K562 (cell line): ENCODE measurements at regions not wholly inside any gene's neighbourhood (a gene's known extent, or its start where the extent isn't known, plus 50 kb on each side); places are given as distances from the start of the nearest gene placed in this dataset.

Experiments
- ATAC-seq: fragments of 200-7000 bp; cut with Tn5 transposase; 3 replicates; pipeline ENCODE4 v1.9.1; 2020; ENCODE audit warnings: moderate library complexity
- BruUV-seq: library from RNA; stranded (reverse); fragments of 400-500 nt; replicated peaks from 2 replicates; lab custom pipeline; 2021; lab: Mats Ljungman, UMichigan
- CTCF ChIA-PET: fragments of 300-600 bp; formaldehyde crosslinking; extraction: SDS; loops from one replicate; lab custom pipeline; 2021; ENCODE audit warnings: low intra/inter-chr PET ratio; lab: Yijun Ruan, JAX
- POLR2A ChIA-PET: fragments of 300-600, 350-650 bp; sonication (Branson Sonifier 250); formaldehyde crosslinking; extraction: SDS; loops from one replicate; lab custom pipeline; 2021; ENCODE audit warnings: antibody characterized with exemption, inconsistent platforms; lab: Yijun Ruan, JAX
- DNase-seq, 4 experiments: peaks; one replicate each; pipeline versions ENCODE4 v3.0.0 to v3.0.0-alpha.2; 2011 to 2018; ENCODE audit warnings: low spot score in 3 of 4, mixed read lengths in 3 of 4; ENCODE audit errors: extremely low read depth in 1 of 4
- FAIRE-seq: peaks from 2 replicates; lab custom pipeline; 2011; peaks lifted over from hg19 to GRCh38; lab: Jason Lieb, UNC
- H2AFZ ChIP-seq: 2 replicates; pipeline ENCODE4 v1.6.0; 2011; ENCODE audit warnings: low read depth, low read length, control low read depth, inconsistent platforms
- H3K27ac ChIP-seq: fragments of 200-600 bp; 3 replicates; pipeline ENCODE4 v1.8.0; 2011; ENCODE audit warnings: low read depth, mild to moderate bottlenecking, control low read depth, inconsistent platforms, low read length, moderate library complexity, mixed read lengths; ENCODE audit errors: extremely low read depth
- H3K27me3 ChIP-seq, 2 experiments: fragments of 300-600 bp in 1 of 2; 2 replicates in 1 of 2; 3 replicates in 1 of 2; pipeline versions ENCODE4 v1.6.0 to v1.8.0; 2011; ENCODE audit warnings: inconsistent platforms in 2 of 2, low read length in 2 of 2, mild to moderate bottlenecking in 1 of 2, mixed read lengths in 1 of 2, moderate library complexity in 1 of 2; ENCODE audit not compliant: control insufficient read depth in 2 of 2, insufficient read depth in 2 of 2
- H3K36me3 ChIP-seq: fragments of 300-600 bp; 3 replicates; pipeline ENCODE4 v1.8.0; 2011; ENCODE audit warnings: mild to moderate bottlenecking, low read length, inconsistent platforms; ENCODE audit not compliant: control insufficient read depth, insufficient read depth
- H3K4me1 ChIP-seq, 2 experiments: fragments of 200-600 bp in 1 of 2; replicated peaks in 1 of 2; 2 replicates in 1 of 2; 3 replicates in 1 of 2; pipeline versions ENCODE4 v1.5.1 to v1.8.0; 2011; ENCODE audit warnings: inconsistent platforms in 2 of 2, low read length in 2 of 2, mild to moderate bottlenecking in 1 of 2, mixed read lengths in 1 of 2, moderate library complexity in 1 of 2; ENCODE audit not compliant: control insufficient read depth in 2 of 2, insufficient read depth in 2 of 2
- H3K4me2 ChIP-seq: 2 replicates; pipeline ENCODE4 v1.6.1; 2011; ENCODE audit warnings: low read length, control low read depth, inconsistent platforms, mixed read lengths; ENCODE audit not compliant: insufficient read depth
- H3K4me3 ChIP-seq: fragments of 200-600 bp; sonication (generic), shearing (Covaris generic); 2 replicates; pipeline ENCODE4 v1.5.1; 2016; ENCODE audit warnings: control low read depth, inconsistent platforms
- H3K79me2 ChIP-seq: fragments of 200-600 bp; 3 replicates; pipeline ENCODE4 v1.8.0; 2011; ENCODE audit warnings: low read length, inconsistent platforms; ENCODE audit not compliant: control insufficient read depth, insufficient read depth
- H3K9ac ChIP-seq, 2 experiments: 2 replicates each; pipeline versions ENCODE4 v1.6.0 to v1.6.1; 2011; ENCODE audit warnings: low read depth in 2 of 2, low read length in 2 of 2, control low read depth in 1 of 2, inconsistent platforms in 1 of 2, mild to moderate bottlenecking in 1 of 2, mixed read lengths in 1 of 2; ENCODE audit not compliant: insufficient read depth in 1 of 2
- H3K9me1 ChIP-seq: one replicate; pipeline ENCODE4 v1.6.0; 2011; ENCODE audit warnings: inconsistent platforms, mild to moderate bottlenecking, low read length, moderate library complexity; ENCODE audit not compliant: control insufficient read depth, insufficient read depth
- H3K9me3 ChIP-seq: replicated peaks from 2 replicates; pipeline ENCODE4 v1.5.1; 2011; ENCODE audit warnings: low read depth, low read length, inconsistent platforms; ENCODE audit not compliant: control insufficient read depth, insufficient read depth
- H4K20me1 ChIP-seq: replicated peaks from 2 replicates; pipeline ENCODE4 v1.6.1; 2011; ENCODE audit warnings: low read length, inconsistent platforms, mixed read lengths; ENCODE audit not compliant: control insufficient read depth, insufficient read depth
- ARID3A ChIP-seq: IDR thresholded peaks from 2 replicates; pipeline ENCODE4 v1.6.1; 2012; ENCODE audit warnings: low read depth, low read length, improper control_type of control experiment, borderline replicate concordance
- ARNT ChIP-seq, 2 experiments: fragments of 450-650 bp; IDR thresholded peaks; 2 replicates each; pipeline ENCODE4 v1.6.1; 2016; ENCODE audit warnings: mild to moderate bottlenecking in 1 of 2
- CBX1 ChIP-seq: sonication (generic); IDR thresholded peaks from 2 replicates; pipeline ENCODE4 v1.6.1; 2016; ENCODE audit warnings: antibody characterized with exemption, low read depth, mild to moderate bottlenecking
- ELF4 ChIP-seq: fragments of 450-650 bp; formaldehyde crosslinking; IDR thresholded peaks from 2 replicates; pipeline ENCODE4 v1.4.0; 2022; ENCODE audit warnings: missing genetic modification characterization
- ETV5 ChIP-seq: sonication (generic); formaldehyde crosslinking; IDR thresholded peaks from 2 replicates; pipeline ENCODE4 v1.4.0; 2020; ENCODE audit warnings: low read depth, mild to moderate bottlenecking, missing genetic modification reagents
- MECOM ChIP-seq: fragments of 250-450 bp; sonication (Bioruptor Pico); IDR thresholded peaks from 2 replicates; pipeline ENCODE4 v1.8.0; 2022; ENCODE audit warnings: inconsistent platforms
- MXI1 ChIP-seq: IDR thresholded peaks from 2 replicates; pipeline ENCODE4 v1.6.1; 2011; ENCODE audit warnings: low read depth, mild to moderate bottlenecking, improper control_type of control experiment, low read length
- RBM22 ChIP-seq: fragments of 200-400 bp; formaldehyde crosslinking; IDR thresholded peaks from 2 replicates; pipeline ENCODE4 v1.6.1; 2018; ENCODE audit warnings: low read length, low read depth; ENCODE audit not compliant: poor library complexity, severe bottlenecking
- ZBTB33 ChIP-seq: sonication (generic); formaldehyde crosslinking; IDR thresholded peaks from 2 replicates; pipeline ENCODE4 v1.8.1; 2023; ENCODE audit warnings: mild to moderate bottlenecking, missing genetic modification reagents
- ZNF696 ChIP-seq: fragments of 250-450 bp; sonication (Bioruptor Pico); conservative IDR thresholded peaks from 2 replicates; pipeline ENCODE4 v1.4.0; 2020; ENCODE audit warnings: mild to moderate bottlenecking, moderate library complexity
- ZNF79 ChIP-seq: fragments of 250-450 bp; sonication (Bioruptor Pico); IDR thresholded peaks from 2 replicates; pipeline ENCODE4 v1.4.0; 2020; ENCODE audit warnings: low read depth, mild to moderate bottlenecking, moderate library complexity
- WGBS: fragments of 100-300 bp; shearing (Covaris generic); methylation state at CpG from one replicate; pipeline ENCODE4 v1.1.6; 2016; ENCODE audit warnings: low coverage, mixed read lengths; ENCODE audit not compliant: insufficient coverage; ENCODE audit errors: missing lambda C conversion rate; 5-methylcytosine and 5-hydroxymethylcytosine counted together
- in situ Hi-C: fragments of 300-500 bp; cut with MboI; formaldehyde crosslinking; loops from 4 replicates; pipeline ENCODE4 v1.15.0; 2018; ENCODE audit warnings: inconsistent platforms, mixed read lengths
- intact Hi-C: fragments of 100-400 bp; cut with micrococcal nuclease; formaldehyde crosslinking; loops from 2 replicates; pipeline ENCODE4 v1.14.2; 2022
- TF ChIP-seq, protein P1 (sequence below): fragments of 250-450 bp; sonication (Bioruptor Pico); IDR thresholded peaks from 2 replicates; pipeline ENCODE4 v1.5.0; 2022; ENCODE audit warnings: mild to moderate bottlenecking

GRCh38 chr5:3698412-3698811, 102.8 kb downstream of the IRX1 start:
- Histone ChIP-seq H3K79me2 (no peaks in the 10 kb centered on the region), H3K9me3 (no peaks in the 10 kb centered on the region; the same call in 1 of the 2 replicates), H3K36me3 (no peaks in the 10 kb centered on the region), H3K9me1 (no peaks in the 10 kb centered on the region), H3K27ac (no peak overlapping the region), H3K4me3 (no peak overlapping the region), H3K9ac (no peak overlapping the region), H4K20me1 (no peaks in the 10 kb centered on the region), H3K4me2 (no peak overlapping the region), H3K4me1 (no peaks in the 10 kb centered on the region), H3K27me3 (peaks cover 0 to 5% of the 10 kb centered on the region in 2 experiments; a peak in 1 of 5 replicates), H2AFZ (no peak overlapping the region)
- ChIA-PET CTCF (no interaction called here), POLR2A (no interaction called here)
- intact Hi-C loops = no loop called here
- DNase-seq = no peak
- FAIRE-seq = no peak
- no peak for TF ChIP-seq RBM22
- no peak for TF ChIP-seq MXI1
- no peak for TF ChIP-seq ETV5
- TF ChIP-seq, protein P1, sequence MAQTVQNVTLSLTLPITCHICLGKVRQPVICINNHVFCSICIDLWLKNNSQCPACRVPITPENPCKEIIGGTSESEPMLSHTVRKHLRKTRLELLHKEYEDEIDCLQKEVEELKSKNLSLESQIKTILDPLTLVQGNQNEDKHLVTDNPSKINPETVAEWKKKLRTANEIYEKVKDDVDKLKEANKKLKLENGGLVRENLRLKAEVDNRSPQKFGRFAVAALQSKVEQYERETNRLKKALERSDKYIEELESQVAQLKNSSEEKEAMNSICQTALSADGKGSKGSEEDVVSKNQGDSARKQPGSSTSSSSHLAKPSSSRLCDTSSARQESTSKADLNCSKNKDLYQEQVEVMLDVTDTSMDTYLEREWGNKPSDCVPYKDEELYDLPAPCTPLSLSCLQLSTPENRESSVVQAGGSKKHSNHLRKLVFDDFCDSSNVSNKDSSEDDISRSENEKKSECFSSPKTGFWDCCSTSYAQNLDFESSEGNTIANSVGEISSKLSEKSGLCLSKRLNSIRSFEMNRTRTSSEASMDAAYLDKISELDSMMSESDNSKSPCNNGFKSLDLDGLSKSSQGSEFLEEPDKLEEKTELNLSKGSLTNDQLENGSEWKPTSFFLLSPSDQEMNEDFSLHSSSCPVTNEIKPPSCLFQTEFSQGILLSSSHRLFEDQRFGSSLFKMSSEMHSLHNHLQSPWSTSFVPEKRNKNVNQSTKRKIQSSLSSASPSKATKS (CRISPR knock-in tag) = no peak
- no peak for TF ChIP-seq ELF4
- no peak for TF ChIP-seq MECOM
- TF ChIP-seq ARNT (IDR thresholded peaks at IDR 0.05) = no peak
- no peak for TF ChIP-seq ZBTB33 (CRISPR knock-in tag)
- no peak for TF ChIP-seq ZNF696 (CRISPR knock-in tag)
- TF ChIP-seq ZNF79 (CRISPR knock-in tag) = no peak
- TF ChIP-seq ARID3A = no peak
- TF ChIP-seq CBX1 = no peak
- in situ Hi-C loops = no loop called here
- WGBS = 0% methylated on average over 12 of the region's 12 CpGs
- ATAC-seq = no peak
- no TSS peak for BruUV-seq
